ENCODE measurements at regions not wholly inside any gene's neighbourhood (a gene's known extent, or its start where the extent isn't known, plus 50 kb on each side); places are given as distances from the start of the nearest gene placed in this dataset.
"Not testable (repeated sequence)": the region's sequence is repeated elsewhere in the genome, so short reads cannot be mapped to it uniquely, and the experiment has no call there.

- Mint-ChIP-seq H3K36me3 (no peaks in the 10 kb centered on the region), H3K27ac (no peak overlapping the region), H3K4me3 (no peak overlapping the region), H3K9me3 (peaks cover 0 to 24% (median 4%) of the 10 kb centered on the region in 5 donors), H3K4me1 (no peaks in the 10 kb centered on the region), H3K27me3 (no peaks in the 10 kb centered on the region)
- no peaks in the 10 kb centered on the region for H3K4me1 ChIP-seq (ENCODE audit: insufficient read depth, low read length)
- no peaks in the 10 kb centered on the region for H3K27me3 ChIP-seq (ENCODE audit: insufficient read depth, low read length, poor library complexity, severe bottlenecking)
- no peak overlapping the region for H3K4me3 ChIP-seq (ENCODE audit: low read length)
- no peaks in the 10 kb centered on the region for H3K9me3 ChIP-seq (ENCODE audit: low read length)
- H3K27ac ChIP-seq (ENCODE audit: low read depth, low read length) = no peak overlapping the region
- no peaks in the 10 kb centered on the region for H3K36me3 ChIP-seq (ENCODE audit: insufficient read depth, low read length)
- no peak for DNase-seq
- POLR2A ChIA-PET = no interaction called here
- CTCF ChIA-PET = no interaction called here
These were observed 405.9 kb downstream of the CNTNAP4 start for GRCh38 chr16:76683051-76683450.

DNA sequence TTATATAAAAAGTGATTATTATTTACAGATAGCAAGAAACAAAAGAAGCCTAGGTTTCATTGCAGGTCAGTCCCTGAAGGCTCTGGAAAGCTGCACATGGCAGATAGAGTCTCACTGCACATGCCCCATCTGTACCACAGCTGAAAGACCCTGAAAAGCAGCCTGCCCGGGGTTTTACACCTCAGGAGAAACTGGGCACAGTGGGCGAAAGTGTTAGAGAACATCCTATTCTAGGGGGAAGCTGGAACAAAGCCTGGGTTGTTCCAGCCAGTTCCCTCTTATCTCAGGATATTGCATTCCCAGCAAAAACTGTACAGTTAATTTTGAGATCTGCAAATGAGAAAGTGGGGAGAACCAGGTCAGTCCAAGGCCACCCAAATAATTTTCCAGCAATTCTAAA lies 419.7 kb downstream of the CNTNAP4 start:
- CTCF ChIA-PET = no interaction called here

GRCh38 chr16:76705892-76706291 lies 428.7 kb downstream of the CNTNAP4 start:
- POLR2A ChIA-PET = no interaction called here
- H3K27me3 ChIP-seq (ENCODE audit: insufficient read depth, low read length, poor library complexity, severe bottlenecking) = no peaks in the 10 kb centered on the region
- Mint-ChIP-seq H3K9me3 (peaks cover 2 to 18% (median 5%) of the 10 kb centered on the region in 5 donors), H3K4me3 (no peak overlapping the region), H3K27me3 (no peaks in the 10 kb centered on the region), H3K27ac (no peak overlapping the region), H3K36me3 (no peaks in the 10 kb centered on the region), H3K4me1 (no peaks in the 10 kb centered on the region)
- no peaks in the 10 kb centered on the region for H3K4me1 ChIP-seq (ENCODE audit: insufficient read depth, low read length)
- DNase-seq = no peak
- H3K27ac ChIP-seq (ENCODE audit: low read depth, low read length) = no peak overlapping the region
- CTCF ChIA-PET = no interaction called here
- H3K36me3 ChIP-seq (ENCODE audit: insufficient read depth, low read length) = no peaks in the 10 kb centered on the region
- no peaks in the 10 kb centered on the region for H3K9me3 ChIP-seq (ENCODE audit: low read length)
- H3K4me3 ChIP-seq (ENCODE audit: low read length) = no peak overlapping the region

More for the DNA sequence above, 419.7 kb downstream of the CNTNAP4 start:
- H3K27ac ChIP-seq (ENCODE audit: low read depth, low read length) = no peak overlapping the region
- no peak overlapping the region for H3K4me3 ChIP-seq (ENCODE audit: low read length)
- H3K9me3 Mint-ChIP-seq = peaks cover 0 to 26% (median 13%) of the 10 kb centered on the region in 5 donors
- no peak for DNase-seq
- no peaks in the 10 kb centered on the region for H3K9me3 ChIP-seq (ENCODE audit: low read length)
- no peaks in the 10 kb centered on the region for H3K36me3 ChIP-seq (ENCODE audit: insufficient read depth, low read length)
- no peaks in the 10 kb centered on the region for H3K4me1 ChIP-seq (ENCODE audit: insufficient read depth, low read length)
- POLR2A ChIA-PET = no interaction called here
- H3K4me1 Mint-ChIP-seq = no peaks in the 10 kb centered on the region
- H3K27me3 Mint-ChIP-seq = no peaks in the 10 kb centered on the region
- H3K27me3 ChIP-seq (ENCODE audit: insufficient read depth, low read length, poor library complexity, severe bottlenecking) = no peaks in the 10 kb centered on the region
- no peak overlapping the region for H3K27ac Mint-ChIP-seq
- H3K36me3 Mint-ChIP-seq = no peaks in the 10 kb centered on the region
- no peak overlapping the region for H3K4me3 Mint-ChIP-seq

DNA sequence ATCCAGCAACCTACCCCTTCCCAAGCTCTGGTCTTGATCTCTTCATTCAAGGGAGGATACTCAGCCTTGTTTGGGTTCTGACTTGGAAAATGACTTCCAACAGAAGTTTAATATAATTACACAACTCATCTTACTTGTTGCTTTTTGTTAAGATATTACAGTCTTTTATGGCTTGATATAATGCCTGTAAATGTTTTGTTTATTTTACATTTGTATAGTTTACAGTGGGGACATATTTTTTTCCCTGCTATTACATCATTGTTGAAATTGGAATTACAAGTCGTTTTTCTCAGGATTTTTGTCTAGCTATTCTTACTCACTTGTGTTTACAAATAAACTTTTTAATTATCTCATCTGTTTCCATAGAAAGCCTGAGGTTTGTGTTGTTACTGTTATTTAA lies 436.0 kb downstream of the CNTNAP4 start:
- ChIA-PET CTCF (no interaction called here), POLR2A (no interaction called here)
- Histone ChIP-seq H3K27me3 (ENCODE audit: insufficient read depth, low read length, poor library complexity, severe bottlenecking) (no peaks in the 10 kb centered on the region), H3K27ac (ENCODE audit: low read depth, low read length) (no peak overlapping the region), H3K4me1 (ENCODE audit: insufficient read depth, low read length) (no peaks in the 10 kb centered on the region), H3K4me3 (ENCODE audit: low read length) (no peak overlapping the region), H3K9me3 (ENCODE audit: low read length) (no peaks in the 10 kb centered on the region), H3K36me3 (ENCODE audit: insufficient read depth, low read length) (no peaks in the 10 kb centered on the region)
- no peak overlapping the region for H3K4me3 Mint-ChIP-seq
- H3K4me1 Mint-ChIP-seq = no peaks in the 10 kb centered on the region
- peaks cover 5 to 31% (median 8%) of the 10 kb centered on the region in 5 donors for H3K9me3 Mint-ChIP-seq
- no peak overlapping the region for H3K27ac Mint-ChIP-seq
- H3K27me3 Mint-ChIP-seq = no peaks in the 10 kb centered on the region
- no peak for DNase-seq
- H3K36me3 Mint-ChIP-seq = no peaks in the 10 kb centered on the region

- H3K27me3 ChIP-seq (ENCODE audit: insufficient read depth, low read length, poor library complexity, severe bottlenecking); POLR2A ChIA-PET; H3K36me3 ChIP-seq (ENCODE audit: insufficient read depth, low read length); H3K4me3 Mint-ChIP-seq; H3K4me1 Mint-ChIP-seq; H3K27me3 Mint-ChIP-seq; H3K27ac ChIP-seq (ENCODE audit: low read depth, low read length); H3K36me3 Mint-ChIP-seq; DNase-seq; CTCF ChIA-PET; H3K4me3 ChIP-seq (ENCODE audit: low read length); H3K4me1 ChIP-seq (ENCODE audit: insufficient read depth, low read length); H3K9me3 ChIP-seq (ENCODE audit: low read length); H3K27ac Mint-ChIP-seq: not testable (repeated sequence)
- peaks cover 12 to 20% (median 15%) of the 10 kb centered on the region in 5 donors for H3K9me3 Mint-ChIP-seq
These were observed 439.1 kb downstream of the CNTNAP4 start for GRCh38 chr16:76716251-76716650.

DNA sequence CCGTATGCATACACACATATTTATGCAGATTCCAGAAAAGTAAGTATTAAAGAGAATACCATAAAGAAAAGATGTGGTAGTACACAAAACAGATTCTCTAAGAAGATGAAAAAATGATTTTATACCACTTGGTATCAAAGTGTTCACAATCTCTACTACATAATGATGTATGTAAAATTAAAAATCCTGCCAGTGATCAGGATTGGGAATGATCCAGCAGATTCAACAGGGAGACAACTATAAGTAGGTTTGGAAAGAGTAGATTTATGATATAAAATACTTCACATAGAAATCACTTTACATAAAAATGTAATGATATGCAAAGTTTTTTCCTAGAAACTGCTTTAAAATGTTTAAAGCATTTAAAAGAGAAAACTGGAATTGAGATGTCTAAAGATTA lies 447.0 kb downstream of the CNTNAP4 start:
- CTCF ChIA-PET = no interaction called here
- POLR2A ChIA-PET = no interaction called here
- Histone ChIP-seq H3K4me1 (ENCODE audit: insufficient read depth, low read length) (no peaks in the 10 kb centered on the region), H3K9me3 (ENCODE audit: low read length) (no peaks in the 10 kb centered on the region), H3K27me3 (ENCODE audit: insufficient read depth, low read length, poor library complexity, severe bottlenecking) (no peaks in the 10 kb centered on the region), H3K36me3 (ENCODE audit: insufficient read depth, low read length) (no peaks in the 10 kb centered on the region), H3K4me3 (ENCODE audit: low read length) (no peak overlapping the region), H3K27ac (ENCODE audit: low read depth, low read length) (no peak overlapping the region)
- Mint-ChIP-seq H3K27me3 (no peaks in the 10 kb centered on the region), H3K4me3 (no peak overlapping the region), H3K36me3 (no peaks in the 10 kb centered on the region), H3K9me3 (peaks cover 3 to 17% (median 7%) of the 10 kb centered on the region in 5 donors), H3K4me1 (no peaks in the 10 kb centered on the region), H3K27ac (no peak overlapping the region)
- no peak for DNase-seq

DNA sequence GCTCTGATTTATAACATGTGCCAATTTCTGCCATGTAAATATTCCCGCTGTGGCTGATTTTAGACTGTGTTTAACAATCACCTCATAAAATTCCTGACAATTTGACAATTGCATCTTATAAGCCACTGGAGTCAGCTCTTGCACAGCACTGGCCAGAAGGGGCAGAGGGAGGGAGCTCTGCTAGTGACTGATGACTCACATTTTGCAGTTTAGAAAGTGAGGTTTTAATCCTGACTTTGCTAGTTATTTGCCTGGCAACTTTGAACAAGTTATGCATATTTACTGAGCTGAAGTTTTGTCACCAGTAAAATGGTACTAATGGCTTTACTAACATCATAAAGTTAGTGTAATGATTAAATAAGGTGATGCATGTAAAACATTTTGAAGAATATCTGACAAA lies 452.3 kb downstream of the CNTNAP4 start:
- Histone ChIP-seq H3K27me3 (ENCODE audit: insufficient read depth, low read length, poor library complexity, severe bottlenecking) (no peaks in the 10 kb centered on the region), H3K9me3 (ENCODE audit: low read length) (no peaks in the 10 kb centered on the region), H3K36me3 (ENCODE audit: insufficient read depth, low read length) (no peaks in the 10 kb centered on the region), H3K27ac (ENCODE audit: low read depth, low read length) (no peak overlapping the region), H3K4me3 (ENCODE audit: low read length) (no peak overlapping the region), H3K4me1 (ENCODE audit: insufficient read depth, low read length) (no peaks in the 10 kb centered on the region)
- H3K36me3 Mint-ChIP-seq = no peaks in the 10 kb centered on the region
- DNase-seq = no peak
- no peaks in the 10 kb centered on the region for H3K4me1 Mint-ChIP-seq
- POLR2A ChIA-PET = no interaction called here
- no peaks in the 10 kb centered on the region for H3K27me3 Mint-ChIP-seq
- CTCF ChIA-PET = no interaction called here
- no peak overlapping the region for H3K4me3 Mint-ChIP-seq
- H3K9me3 Mint-ChIP-seq = peaks cover 0 to 20% (median 9%) of the 10 kb centered on the region in 5 donors
- H3K27ac Mint-ChIP-seq = no peak overlapping the region

GRCh38 chr16:76732894-76733293 lies 455.7 kb downstream of the CNTNAP4 start:
- POLR2A ChIA-PET = no interaction called here
- Histone ChIP-seq H3K9me3 (ENCODE audit: low read length) (no peaks in the 10 kb centered on the region), H3K4me3 (ENCODE audit: low read length) (no peak overlapping the region), H3K36me3 (ENCODE audit: insufficient read depth, low read length) (no peaks in the 10 kb centered on the region), H3K27ac (ENCODE audit: low read depth, low read length) (no peak overlapping the region), H3K27me3 (ENCODE audit: insufficient read depth, low read length, poor library complexity, severe bottlenecking) (no peaks in the 10 kb centered on the region), H3K4me1 (ENCODE audit: insufficient read depth, low read length) (no peaks in the 10 kb centered on the region)
- Mint-ChIP-seq H3K36me3 (no peaks in the 10 kb centered on the region), H3K4me3 (no peak overlapping the region), H3K27me3 (no peaks in the 10 kb centered on the region), H3K9me3 (peaks cover 3 to 40% (median 6%) of the 10 kb centered on the region in 5 donors), H3K4me1 (no peaks in the 10 kb centered on the region), H3K27ac (no peak overlapping the region)
- CTCF ChIA-PET = no interaction called here
- DNase-seq = no peak

GRCh38 chr16:76741623-76742022 lies 449.4 kb upstream of the MON1B start:
- no peak for DNase-seq
- ChIA-PET CTCF (no interaction called here), POLR2A (no interaction called here)
- Histone ChIP-seq H3K36me3 (ENCODE audit: insufficient read depth, low read length) (no peaks in the 10 kb centered on the region), H3K27me3 (ENCODE audit: insufficient read depth, low read length, poor library complexity, severe bottlenecking) (no peaks in the 10 kb centered on the region), H3K4me3 (ENCODE audit: low read length) (no peak overlapping the region), H3K27ac (ENCODE audit: low read depth, low read length) (no peak overlapping the region), H3K4me1 (ENCODE audit: insufficient read depth, low read length) (no peaks in the 10 kb centered on the region), H3K9me3 (ENCODE audit: low read length) (no peaks in the 10 kb centered on the region)
- Mint-ChIP-seq H3K4me1 (no peaks in the 10 kb centered on the region), H3K27ac (no peak overlapping the region), H3K4me3 (no peak overlapping the region), H3K27me3 (no peaks in the 10 kb centered on the region), H3K36me3 (peaks cover 0 to 3% (median 0%) of the 10 kb centered on the region in 3 donors), H3K9me3 (peaks cover 15 to 67% (median 36%) of the 10 kb centered on the region in 5 donors)
